NCI-H69 (cell line): ENCODE measurements at regions not wholly inside any gene's neighbourhood (a gene's known extent, or its start where the extent isn't known, plus 50 kb on each side); places are given as distances from the start of the nearest gene placed in this dataset.
"Not testable (repeated sequence)": the region's sequence is repeated elsewhere in the genome, so short reads cannot be mapped to it uniquely, and the experiment has no call there.

Experiments
- DNase-seq: peaks from one replicate; lab custom pipeline; 2025; lab: John Stamatoyannopoulos, UW

DNA sequence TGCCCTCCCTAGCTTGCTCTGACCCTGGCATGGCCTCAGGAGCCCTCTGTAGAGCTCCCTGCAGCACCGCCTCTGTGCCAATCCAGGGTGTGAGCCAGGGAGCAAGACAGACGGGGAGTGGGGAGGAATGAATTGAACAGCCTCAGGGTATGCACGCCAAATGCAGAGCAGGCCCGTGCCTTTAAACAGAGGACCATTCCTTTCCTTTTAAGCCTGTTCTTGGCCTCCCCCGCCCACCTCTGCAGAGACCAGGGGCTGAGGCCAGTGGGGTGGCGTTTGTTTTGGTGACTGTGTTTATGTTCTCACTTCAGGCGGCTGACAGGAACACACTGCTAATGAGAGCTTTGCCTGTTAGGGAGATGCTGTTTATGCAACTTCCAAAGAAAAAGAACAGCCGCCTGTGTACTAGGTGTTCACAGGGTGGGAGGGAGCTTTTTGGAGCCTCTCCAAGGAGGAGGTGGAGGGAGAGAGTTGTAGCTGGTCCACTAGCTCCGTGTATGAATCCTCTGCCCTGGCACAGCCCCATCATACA, 528.1 kb upstream of the DPP6 start:
- DNase-seq: peak; percentile 37

DNA sequence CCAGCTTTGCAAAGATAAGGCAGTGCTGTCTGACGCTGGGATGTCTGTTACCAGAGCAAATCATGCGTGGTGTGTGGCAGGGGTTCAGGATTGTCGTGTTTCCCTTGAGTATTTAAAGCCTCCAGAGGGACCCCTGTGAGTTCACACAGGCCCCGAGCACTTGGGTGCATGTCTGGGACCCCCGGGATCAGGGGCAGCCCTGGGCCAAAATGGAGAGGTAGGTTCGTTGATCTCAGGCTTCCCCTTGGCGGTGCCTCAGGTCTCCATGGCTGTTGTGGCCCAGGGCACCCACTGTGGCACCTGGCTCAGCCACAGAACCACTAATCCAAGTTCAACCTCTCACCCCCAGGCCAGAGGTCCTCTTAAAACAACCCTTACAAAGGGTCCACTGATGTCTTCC, 523.1 kb upstream of the DPP6 start:
- DNase-seq: no peak

DNA sequence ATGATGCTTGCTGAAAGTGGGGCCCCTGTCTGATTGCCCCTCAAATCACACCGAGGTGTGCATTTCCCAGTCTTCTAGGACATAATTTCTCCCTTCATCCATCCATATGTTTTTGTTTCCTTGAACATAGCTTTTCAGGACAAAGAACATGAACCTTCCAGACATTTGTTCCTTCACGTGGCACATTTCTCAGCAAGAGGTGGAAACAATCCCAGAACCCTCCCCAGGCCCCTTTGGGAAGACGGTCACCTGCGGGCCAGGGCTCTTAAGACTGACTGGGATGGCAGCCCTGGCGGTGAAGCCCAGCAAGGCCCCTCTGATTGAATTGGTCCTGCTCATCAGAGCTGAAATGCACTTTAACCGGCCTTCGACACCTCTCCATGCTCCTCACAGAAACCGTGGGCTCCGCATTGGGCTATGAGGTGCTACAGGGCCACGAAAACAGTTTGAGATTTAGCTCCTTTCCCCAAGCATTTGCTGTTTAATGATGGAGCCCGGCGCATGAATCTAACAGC, 522.5 kb upstream of the DPP6 start:
- DNase-seq: no peak

DNA sequence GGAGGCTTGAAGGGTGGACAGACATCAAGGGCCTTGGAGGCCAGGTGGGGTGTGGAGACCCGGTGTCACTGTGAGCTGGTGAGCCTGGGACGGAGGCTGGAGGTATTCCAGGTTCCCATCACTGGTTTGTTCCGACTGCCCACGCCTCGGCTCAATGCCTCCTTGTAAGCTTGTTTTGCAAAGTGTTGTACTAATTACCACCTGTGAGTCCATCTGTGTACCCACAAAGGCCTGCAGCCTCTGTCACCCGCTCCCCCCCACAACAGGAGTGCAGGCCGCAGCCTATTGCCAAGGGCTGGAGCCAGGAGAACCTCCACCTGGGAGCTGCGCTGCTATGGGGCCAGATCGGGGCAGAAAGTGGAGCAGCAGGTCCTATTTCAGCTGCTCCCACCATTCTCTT, 521.8 kb upstream of the DPP6 start:
- DNase-seq: no peak

DNA sequence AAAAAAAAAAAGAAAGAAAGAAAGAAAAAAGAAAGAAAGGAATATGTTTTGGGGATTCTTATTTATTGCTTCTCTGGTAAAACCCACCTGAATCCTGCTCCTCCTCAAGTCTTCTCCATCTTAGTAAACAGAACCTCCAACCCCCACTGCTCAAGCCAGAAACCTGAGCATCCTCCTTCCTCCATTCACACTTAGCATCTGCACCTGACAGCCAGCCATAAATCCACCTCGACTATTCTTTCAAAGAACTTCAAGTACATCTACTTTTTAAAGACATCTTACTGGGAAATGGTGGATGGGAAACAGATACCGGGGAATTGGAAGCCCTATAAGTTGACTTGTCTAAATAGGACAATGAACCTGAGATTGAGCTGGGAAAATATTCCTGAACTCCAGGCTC, 519.9 kb upstream of the DPP6 start:
- no peak for DNase-seq

DNA sequence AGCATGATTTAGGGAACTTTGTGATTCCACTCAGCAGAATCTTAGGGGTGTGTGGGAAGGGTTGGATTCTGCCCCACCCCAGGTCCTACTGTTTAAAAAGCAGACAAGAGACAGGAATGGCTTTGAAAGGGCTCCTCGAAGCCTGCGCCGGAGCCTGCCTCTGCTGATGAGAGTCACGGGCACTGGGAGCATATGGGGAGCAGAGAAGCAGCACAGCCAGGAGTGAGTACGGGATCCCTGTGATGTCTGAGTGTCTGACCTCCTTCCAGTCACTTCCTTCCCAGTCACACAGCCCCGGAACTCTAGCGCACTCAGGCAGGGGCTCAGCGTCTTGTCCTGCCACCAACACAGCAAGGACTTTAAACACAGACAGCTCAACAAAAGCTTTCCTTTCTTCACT, 514.9 kb upstream of the DPP6 start:
- DNase-seq: no peak

DNA sequence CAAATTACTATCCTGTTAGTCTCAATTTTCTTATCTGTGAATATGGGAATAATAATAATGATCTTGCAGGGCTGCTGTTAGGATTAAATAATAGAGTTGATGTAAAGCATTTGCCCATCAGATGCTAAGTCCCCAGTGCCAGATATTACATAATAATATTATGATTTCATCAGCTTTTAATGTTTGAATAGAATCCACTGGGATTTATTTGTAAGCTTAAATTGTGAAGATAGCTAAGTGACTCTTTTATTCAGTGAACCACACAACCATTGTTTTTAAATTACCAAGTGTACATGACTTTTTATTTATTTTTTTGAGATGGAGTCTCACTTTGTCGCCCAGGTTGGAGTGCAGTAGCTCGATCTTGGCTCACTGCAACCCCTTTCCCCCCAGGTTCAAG, 510.3 kb upstream of the DPP6 start:
- DNase-seq: no peak

DNA sequence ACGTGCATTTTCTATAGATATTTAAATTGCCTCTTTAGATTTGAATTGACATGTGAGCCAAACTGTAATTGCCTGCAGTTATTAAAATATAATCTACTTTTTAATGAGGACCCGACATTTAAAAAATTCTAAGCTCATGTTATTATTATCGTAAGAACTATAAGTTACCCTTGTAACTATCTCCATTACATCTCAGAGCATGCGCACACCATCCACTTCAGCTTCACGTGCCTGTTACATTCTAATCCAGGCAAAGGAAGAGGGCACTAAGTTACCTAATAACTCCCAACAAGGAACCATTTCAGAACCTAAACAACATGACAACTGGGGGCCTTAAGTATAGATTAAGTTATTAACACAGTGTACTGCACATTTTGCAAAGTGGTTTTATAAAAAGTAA, 509.0 kb upstream of the DPP6 start:
- no peak for DNase-seq

DNA sequence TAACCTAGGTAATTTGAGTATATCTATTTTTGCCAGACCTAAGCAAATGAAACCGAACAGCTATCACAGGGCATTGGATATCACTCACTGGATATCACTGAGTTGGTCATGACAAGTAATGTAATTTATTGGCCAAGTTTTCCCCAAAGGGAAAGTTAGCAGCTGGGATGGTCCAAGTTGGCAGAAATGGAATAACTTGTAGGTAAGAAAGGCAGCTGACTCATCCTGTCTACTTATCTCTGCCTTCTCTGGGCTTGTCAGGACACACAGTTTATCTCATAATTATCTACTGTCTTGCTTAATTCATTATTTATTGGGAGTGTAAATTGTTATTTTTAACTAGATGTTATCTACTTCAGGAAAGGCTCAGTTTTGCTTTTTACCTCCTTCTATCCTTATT, 502.0 kb upstream of the DPP6 start:
- DNase-seq: no peak

DNA sequence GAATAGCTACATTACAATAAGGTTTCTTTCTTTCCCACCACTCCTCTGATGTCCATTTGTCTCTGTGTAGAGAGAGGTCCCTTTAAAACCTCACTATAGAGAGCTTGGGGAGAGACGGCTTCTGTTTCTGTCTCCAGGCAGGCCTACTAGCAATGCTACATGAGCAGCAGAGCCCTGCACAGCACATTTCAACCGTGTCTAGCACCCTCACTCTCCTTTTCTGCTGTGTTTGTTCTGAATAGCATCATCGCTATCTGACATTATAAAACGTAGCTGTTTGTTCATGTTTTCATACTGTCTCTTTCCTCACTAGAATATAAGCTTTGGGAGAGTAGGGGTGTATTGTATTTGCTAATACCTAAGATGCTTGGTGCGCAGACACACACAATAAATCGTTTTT, 487.8 kb upstream of the DPP6 start:
- DNase-seq: no peak

DNA sequence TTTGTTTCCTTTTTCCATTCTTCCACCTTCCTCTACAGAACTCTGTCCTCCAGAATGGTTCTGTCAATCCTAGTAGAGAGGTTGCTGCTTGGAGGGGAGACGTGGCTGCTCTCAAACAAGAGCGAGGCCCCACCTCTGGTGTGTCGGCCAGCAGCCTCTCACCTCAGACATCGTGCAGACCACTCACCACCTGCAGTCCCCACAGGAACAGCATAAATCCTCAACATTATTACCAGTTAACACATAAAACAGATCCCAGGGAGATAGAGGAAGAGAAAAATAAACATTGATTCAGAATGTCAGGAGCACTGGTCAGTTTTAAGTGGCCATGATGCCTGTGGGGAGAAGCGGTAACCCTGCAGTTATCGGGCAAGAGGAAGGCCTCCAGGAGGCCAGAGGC, 485.9 kb upstream of the DPP6 start:
- DNase-seq: no peak

DNA sequence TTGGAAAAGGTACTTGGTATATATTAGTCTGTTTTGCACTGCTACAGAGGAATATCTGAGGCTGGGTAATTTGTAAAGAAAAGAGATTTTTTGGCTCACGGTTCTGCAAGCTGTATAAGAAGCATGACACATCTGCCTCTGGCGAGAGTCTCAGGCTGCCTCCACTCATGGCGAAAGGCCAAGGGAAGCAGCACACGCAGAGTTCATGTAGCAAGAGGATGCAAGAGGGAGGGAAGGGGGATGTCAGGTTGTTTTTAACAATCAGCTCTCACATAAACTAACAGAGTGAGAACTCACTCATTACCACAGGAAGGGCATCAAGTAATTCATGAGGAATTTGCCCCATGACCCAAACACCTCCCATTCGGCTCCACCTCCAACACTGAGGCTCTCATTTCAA, 484.8 kb upstream of the DPP6 start:
- no peak for DNase-seq

DNA sequence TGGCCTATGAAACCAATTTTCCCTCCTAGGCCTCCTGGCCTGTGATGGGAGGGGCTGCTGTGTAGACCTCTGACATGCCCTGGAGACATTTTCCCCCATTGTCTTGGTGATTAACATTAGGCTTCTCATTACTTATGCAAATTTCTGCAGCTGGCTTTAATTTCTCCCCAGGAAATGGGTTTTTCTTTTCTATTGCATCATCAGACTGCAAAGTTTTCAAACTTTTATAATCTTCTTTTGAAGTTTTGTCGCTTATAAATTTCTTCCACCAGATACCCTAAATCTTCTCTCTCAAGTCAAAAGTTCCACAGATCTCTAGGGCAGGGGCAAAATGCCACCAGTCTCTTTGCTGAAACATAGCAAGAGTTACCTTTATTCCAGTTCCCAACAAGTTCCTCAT, 482.7 kb upstream of the DPP6 start:
- not testable (repeated sequence) for DNase-seq

DNA sequence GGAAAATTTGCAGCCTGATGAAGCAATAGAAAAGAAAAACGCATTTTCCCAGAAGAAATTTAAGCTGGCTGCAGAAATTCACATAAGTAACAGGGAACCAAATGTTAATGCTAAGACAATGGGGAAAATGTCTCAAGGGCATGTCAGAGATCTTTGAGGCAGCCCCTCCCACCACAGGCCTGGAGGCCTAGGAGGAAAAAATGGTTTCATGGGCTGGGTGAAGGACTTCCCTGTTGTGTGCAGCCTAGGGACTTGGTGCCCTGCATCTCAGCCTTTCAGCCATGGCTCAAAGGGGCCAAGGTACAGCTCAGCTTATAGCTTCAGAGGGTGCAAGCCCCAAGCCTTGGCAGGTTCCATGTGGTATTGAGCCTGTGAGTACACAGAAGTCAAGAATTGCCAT, 476.1 kb upstream of the DPP6 start:
- DNase-seq: no peak

DNA sequence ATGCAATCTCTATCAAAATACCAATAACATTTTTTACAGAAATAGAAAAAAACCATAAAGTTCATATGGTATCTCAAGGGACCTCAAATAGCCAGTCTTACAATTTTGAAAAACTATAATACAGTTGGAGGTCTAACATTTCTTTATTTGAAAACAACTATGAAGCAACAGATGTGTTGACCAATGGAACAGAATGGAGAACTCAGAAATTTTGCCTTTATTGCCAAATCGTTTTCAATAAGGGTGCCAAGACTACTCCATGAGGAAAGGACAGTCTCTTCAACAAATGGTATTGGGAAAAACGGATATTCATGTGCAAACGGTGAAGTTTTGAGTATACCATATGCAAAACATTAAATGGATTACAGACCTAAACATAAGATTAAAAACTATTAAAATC, 470.8 kb upstream of the DPP6 start:
- DNase-seq: no peak

DNA sequence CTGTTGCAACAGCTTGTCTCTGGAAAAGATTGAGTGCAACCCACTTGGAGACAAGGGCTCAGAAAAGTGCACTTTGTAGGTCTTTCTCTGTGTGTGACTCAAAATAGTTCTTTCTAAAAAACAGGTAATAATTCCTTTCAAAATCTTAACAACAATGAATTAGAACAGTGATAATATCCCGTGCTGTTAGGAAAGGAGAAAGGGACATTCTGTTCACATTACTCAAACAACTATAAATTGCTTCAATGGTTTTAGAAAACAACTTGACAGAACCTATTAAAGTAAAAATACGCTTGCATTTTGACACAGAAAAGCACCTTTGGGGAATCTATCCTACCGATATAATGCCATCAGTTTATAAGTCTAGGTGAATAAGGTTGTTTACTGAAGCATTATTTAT, 468.1 kb upstream of the DPP6 start:
- no peak for DNase-seq

DNA sequence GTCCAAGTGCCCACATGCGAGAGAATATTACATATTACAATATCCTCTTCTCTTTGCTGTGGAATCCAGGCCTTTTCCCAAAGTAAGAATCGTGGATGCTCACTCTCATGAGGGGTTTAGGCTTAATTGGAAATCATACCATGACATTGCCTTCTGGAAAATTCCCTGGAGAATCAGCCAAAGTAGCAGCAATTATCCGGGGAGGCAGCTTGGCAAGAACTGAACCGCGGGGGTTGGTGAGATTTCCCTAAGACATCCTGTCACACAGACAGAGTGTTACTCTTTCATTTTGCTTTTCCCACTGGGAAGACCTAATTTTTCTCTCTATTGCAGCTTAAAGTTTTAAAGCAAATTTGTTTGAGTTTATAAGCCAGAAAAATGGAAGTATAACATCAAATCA, 463.6 kb upstream of the DPP6 start:
- no peak for DNase-seq

DNA sequence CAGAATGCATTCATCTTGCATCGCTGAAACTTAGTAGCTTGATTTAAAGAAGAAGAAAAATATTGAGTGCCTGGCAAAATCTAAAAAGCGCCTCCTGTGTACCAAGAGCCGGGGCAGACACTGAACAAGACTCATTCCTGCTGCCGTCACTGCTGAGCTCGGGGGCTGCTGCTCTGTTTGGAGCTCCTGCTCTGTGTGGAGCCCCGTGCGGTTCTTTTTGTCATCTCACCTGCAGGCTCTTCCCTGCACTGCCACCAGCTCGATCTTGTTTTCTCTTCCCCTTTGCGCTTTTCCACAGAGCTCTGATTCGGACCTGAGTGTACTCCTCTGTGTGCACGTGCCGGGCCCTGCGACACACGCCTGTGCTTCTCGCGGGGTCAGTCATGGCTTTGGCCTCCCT, 462.1 kb upstream of the DPP6 start:
- DNase-seq: no peak

DNA sequence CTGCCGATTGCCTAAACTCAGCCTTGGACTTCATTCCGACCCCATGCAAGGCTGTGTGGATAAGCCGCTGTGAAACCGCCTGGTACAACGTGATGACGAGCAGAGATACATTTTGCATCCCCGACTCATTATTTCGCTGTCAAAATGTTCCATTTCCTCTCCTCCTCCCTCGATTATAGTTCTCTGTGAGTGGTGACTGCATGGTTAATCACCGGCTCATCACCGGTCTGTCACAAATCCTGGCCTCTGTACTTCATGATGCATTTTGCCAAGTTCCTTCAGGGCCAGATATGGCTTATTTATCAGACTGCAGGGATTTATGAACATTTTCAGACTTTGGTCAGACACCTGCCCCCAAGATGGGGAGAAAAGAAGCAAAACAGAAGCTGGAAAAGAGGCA, 461.6 kb upstream of the DPP6 start:
- no peak for DNase-seq

DNA sequence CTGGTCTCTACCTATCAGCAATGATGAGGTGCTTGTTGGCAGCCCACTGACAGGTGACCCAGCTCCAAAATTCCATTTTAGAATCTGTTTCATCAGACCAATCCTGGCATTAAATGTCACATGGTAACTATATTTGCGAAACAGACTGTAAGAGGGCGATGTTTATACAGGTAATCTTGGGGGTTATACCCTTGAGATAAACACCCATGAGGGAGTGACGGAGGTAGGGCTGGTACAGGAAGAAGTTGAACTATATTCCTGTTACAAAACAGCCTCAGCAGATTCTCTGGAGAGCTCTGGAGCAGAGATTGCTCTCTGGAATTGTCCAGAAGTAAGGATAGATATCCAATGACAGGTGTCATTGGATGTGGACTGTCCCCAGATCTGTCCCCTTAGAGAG, 444.8 kb upstream of the DPP6 start:
- no peak for DNase-seq

DNA sequence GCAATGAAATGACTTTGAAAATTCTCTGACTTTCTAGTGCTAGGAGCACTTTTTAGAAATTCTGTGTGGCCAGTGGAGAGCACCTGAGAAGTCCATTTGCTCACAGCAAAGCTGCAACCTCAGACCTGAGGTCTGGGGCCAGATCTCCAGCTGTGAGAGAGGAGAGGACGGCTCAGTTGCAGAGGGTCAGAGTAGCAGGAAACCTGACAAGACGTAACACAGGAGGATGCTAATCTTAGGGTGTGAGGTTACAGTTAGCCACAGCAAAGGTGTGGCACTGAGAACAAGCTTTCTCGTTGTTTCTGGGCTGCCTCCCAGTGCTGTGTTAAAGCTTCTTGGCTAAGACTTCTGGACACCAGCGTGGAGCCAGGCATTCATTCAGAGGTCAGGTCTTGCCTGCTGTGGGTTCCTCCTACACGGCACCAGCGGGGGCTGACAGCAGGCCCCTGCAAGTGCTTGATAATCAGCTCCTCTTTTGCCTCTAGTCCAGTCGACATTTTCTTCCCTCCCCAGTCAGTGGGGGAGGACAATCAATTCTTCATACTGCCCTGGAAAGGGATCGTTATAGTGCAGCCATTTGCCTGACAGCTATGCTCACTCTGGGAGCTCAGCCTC, 435.4 kb upstream of the DPP6 start:
- peak; percentile 14 for DNase-seq

DNA sequence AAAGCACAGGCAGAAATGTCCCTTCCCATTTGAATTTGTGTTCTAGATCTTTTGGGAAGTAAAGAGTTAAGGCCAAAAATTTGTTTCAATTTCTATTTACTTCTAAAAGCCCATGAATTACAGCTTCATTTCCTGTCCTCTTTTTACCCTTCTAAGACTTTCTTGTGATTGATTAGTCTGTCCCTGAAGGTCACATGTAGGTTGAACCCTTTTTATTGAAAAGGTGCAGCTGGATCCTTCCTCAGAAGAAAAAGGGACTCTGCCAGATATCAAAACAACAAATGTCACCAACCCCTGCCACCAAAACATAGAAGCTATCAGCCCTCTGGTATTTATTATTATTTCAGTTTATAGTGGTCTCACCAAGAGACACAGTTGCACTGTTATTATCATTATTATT, 424.9 kb upstream of the DPP6 start:
- no peak for DNase-seq

DNA sequence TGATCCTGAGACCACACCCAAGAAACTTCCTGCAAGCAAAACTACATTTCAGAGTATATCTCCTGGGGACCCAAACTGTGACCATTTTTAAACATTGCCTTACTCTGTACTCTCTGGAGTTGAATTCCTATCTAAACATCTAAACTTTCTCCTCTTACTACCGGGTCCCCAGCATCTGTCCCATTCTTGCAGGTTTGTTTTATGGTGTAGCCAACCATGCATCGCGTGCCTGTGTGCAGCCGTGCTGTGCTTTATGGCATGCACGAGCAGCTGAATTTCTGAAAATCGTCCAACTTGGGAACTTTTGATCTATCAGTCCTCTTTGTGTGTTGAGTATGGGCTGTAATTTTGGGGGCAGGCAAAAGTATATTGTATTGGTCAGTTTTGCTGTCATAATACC, 423.8 kb upstream of the DPP6 start:
- no peak for DNase-seq

DNA sequence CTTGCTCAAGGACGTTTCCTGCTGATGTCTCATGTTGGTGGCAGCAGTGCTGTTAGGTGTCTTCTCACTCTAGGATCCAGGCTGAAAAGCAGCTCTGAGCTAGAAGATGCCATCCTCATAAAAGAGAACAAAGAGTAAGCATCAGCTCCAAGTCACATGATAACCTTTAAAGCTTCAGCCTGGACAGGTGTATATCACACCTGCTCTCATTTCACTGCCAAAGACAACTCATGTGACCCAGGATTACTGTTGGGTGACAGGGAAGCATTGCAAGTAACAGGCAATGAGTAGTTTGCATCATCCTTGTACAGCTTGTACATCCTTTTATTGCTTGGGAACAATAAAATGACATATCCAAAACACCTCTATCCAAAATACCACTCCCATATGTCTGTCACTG, 423.4 kb upstream of the DPP6 start:
- DNase-seq: peak; percentile 8
